PC-3 (cell line): ENCODE measurements at regions not wholly inside any gene's neighbourhood (a gene's known extent, or its start where the extent isn't known, plus 50 kb on each side); places are given as distances from the start of the nearest gene placed in this dataset.

Experiments
- ATAC-seq: fragments of 200-7000 bp; cut with Tn5 transposase; 2 replicates; pipeline ENCODE4 v1.9.1; 2020; ENCODE audit warnings: mild to moderate bottlenecking, moderate library complexity
- BruUV-seq: library from RNA; stranded (reverse); fragments of 400-500 nt; replicated peaks from 2 replicates; lab custom pipeline; 2021; lab: Mats Ljungman, UMichigan
- CTCF ChIA-PET: fragments of 300-600 bp; sonication (Branson Sonifier 250); formaldehyde crosslinking; loops from one replicate; lab custom pipeline; 2022; ENCODE audit warnings: antibody characterized with exemption; lab: Charles Lee
- POLR2A ChIA-PET: fragments of 300-600 bp; sonication (Branson Sonifier 250); formaldehyde crosslinking; loops from one replicate; lab custom pipeline; 2022; ENCODE audit warnings: antibody characterized with exemption; ENCODE audit not compliant: unreplicated experiment; lab: Charles Lee
- DNase-seq: peaks from one replicate; pipeline ENCODE4 v3.0.0-alpha.2; 2015
- H2AFZ ChIP-seq: fragments of 300-600 bp; sonication (generic); 2 replicates; pipeline ENCODE4 v1.6.0; 2016; ENCODE audit warnings: antibody characterized with exemption, low read length
- H3F3A ChIP-seq: fragments of 300-600 bp; sonication (generic); one replicate; pipeline ENCODE4 v1.6.0; 2017; ENCODE audit warnings: antibody characterized with exemption, low read length, control low read depth, mild to moderate bottlenecking; ENCODE audit not compliant: unreplicated experiment
- H3K27ac ChIP-seq: fragments of 300-600 bp; sonication (generic); 2 replicates; pipeline ENCODE4 v1.5.1; 2016; ENCODE audit warnings: mild to moderate bottlenecking, low read length
- H3K27me3 ChIP-seq: fragments of 300-600 bp; sonication (generic); 2 replicates; pipeline ENCODE4 v1.6.1; 2016; ENCODE audit warnings: low read length, mixed read lengths
- H3K36me3 ChIP-seq: fragments of 300-600 bp; sonication (generic); 2 replicates; pipeline ENCODE4 v1.6.1; 2016; ENCODE audit warnings: low read depth, mixed run types, low read length, mixed read lengths
- H3K4me1 ChIP-seq: fragments of 300-600 bp; sonication (generic); 2 replicates; pipeline ENCODE4 v1.5.1; 2016; ENCODE audit warnings: low read length; ENCODE audit not compliant: insufficient read depth
- H3K4me2 ChIP-seq: fragments of 300-600 bp; sonication (generic); 2 replicates; pipeline ENCODE4 v1.6.0; 2016; ENCODE audit warnings: low read length
- H3K4me3 ChIP-seq: fragments of 300-600 bp; sonication (generic); 2 replicates; pipeline ENCODE4 v1.5.1; 2016; ENCODE audit warnings: mild to moderate bottlenecking, low read length, mixed read lengths
- H3K79me2 ChIP-seq: fragments of 300-600 bp; sonication (generic); 2 replicates; pipeline ENCODE4 v1.6.1; 2017; ENCODE audit warnings: low read length, mixed read lengths
- H3K9ac ChIP-seq: fragments of 300-600 bp; sonication (generic); 2 replicates; pipeline ENCODE4 v1.6.0; 2016; ENCODE audit warnings: mild to moderate bottlenecking, low read length
- H3K9me2 ChIP-seq: fragments of 300-600 bp; sonication (generic); replicated peaks from 2 replicates; pipeline ENCODE4 v1.6.1; 2016; ENCODE audit warnings: mixed run types, low read length, mixed read lengths
- H3K9me3 ChIP-seq: fragments of 300-600 bp; sonication (generic); 2 replicates; pipeline ENCODE4 v1.6.1; 2016; ENCODE audit warnings: low read length, mixed read lengths
- H4K20me1 ChIP-seq: fragments of 300-600 bp; sonication (generic); 2 replicates; pipeline ENCODE4 v1.6.1; 2016; ENCODE audit warnings: low read length, mixed read lengths
- EZH2 ChIP-seq: fragments of 300-600 bp; sonication (generic); IDR thresholded peaks from one replicate; pipeline ENCODE4 v1.6.1; 2017; ENCODE audit warnings: antibody characterized with exemption, mild to moderate bottlenecking, low read length; ENCODE audit not compliant: unreplicated experiment
- EZH2phosphoT487 ChIP-seq: fragments of 300-600 bp; sonication (generic); IDR thresholded peaks from 2 replicates; pipeline ENCODE4 v1.6.1; 2018; ENCODE audit warnings: mild to moderate bottlenecking, antibody characterized with exemption, low read length, borderline replicate concordance
- intact Hi-C: fragments of 100-400 bp; cut with micrococcal nuclease; formaldehyde crosslinking; loops from 2 replicates; pipeline ENCODE4 v1.9.0; 2023
- TF ChIP-seq, protein P1 (sequence below): fragments of 300-600 bp; sonication (generic); conservative IDR thresholded peaks from 2 replicates; pipeline ENCODE4 v1.5.1; 2017; ENCODE audit warnings: antibody characterized with exemption, low read depth, mild to moderate bottlenecking, low read length

- TF ChIP-seq EZH2 = no peak
- TF ChIP-seq EZH2phosphoT487 = no peak
- TF ChIP-seq, protein P1, sequence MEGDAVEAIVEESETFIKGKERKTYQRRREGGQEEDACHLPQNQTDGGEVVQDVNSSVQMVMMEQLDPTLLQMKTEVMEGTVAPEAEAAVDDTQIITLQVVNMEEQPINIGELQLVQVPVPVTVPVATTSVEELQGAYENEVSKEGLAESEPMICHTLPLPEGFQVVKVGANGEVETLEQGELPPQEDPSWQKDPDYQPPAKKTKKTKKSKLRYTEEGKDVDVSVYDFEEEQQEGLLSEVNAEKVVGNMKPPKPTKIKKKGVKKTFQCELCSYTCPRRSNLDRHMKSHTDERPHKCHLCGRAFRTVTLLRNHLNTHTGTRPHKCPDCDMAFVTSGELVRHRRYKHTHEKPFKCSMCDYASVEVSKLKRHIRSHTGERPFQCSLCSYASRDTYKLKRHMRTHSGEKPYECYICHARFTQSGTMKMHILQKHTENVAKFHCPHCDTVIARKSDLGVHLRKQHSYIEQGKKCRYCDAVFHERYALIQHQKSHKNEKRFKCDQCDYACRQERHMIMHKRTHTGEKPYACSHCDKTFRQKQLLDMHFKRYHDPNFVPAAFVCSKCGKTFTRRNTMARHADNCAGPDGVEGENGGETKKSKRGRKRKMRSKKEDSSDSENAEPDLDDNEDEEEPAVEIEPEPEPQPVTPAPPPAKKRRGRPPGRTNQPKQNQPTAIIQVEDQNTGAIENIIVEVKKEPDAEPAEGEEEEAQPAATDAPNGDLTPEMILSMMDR = no peak
- ChIA-PET POLR2A (no interaction called here), CTCF (no interaction called here)
- H3K4me3 ChIP-seq = no peak overlapping the region
- H3K27me3 ChIP-seq = no peaks in the 10 kb centered on the region
- H3K4me1 ChIP-seq = no peaks in the 10 kb centered on the region
- no peak overlapping the region for H3K4me2 ChIP-seq
- H4K20me1 ChIP-seq = no peaks in the 10 kb centered on the region
- no TSS peak for BruUV-seq
- ATAC-seq = no peak
- H3K27ac ChIP-seq = no peak overlapping the region
- no peaks in the 10 kb centered on the region for H3F3A ChIP-seq
- H3K9me2 ChIP-seq = no peaks in the 10 kb centered on the region
- no peaks in the 10 kb centered on the region for H3K36me3 ChIP-seq
- H2AFZ ChIP-seq = no peak overlapping the region
- no peak for DNase-seq
- no peaks in the 10 kb centered on the region for H3K79me2 ChIP-seq
- intact Hi-C loops = no loop called here
- H3K9ac ChIP-seq = no peak overlapping the region
- H3K9me3 ChIP-seq = no peaks in the 10 kb centered on the region
Observed at GRCh38 chr15:69666441-69666882, 213.8 kb downstream of the RPLP1 start.

DNA sequence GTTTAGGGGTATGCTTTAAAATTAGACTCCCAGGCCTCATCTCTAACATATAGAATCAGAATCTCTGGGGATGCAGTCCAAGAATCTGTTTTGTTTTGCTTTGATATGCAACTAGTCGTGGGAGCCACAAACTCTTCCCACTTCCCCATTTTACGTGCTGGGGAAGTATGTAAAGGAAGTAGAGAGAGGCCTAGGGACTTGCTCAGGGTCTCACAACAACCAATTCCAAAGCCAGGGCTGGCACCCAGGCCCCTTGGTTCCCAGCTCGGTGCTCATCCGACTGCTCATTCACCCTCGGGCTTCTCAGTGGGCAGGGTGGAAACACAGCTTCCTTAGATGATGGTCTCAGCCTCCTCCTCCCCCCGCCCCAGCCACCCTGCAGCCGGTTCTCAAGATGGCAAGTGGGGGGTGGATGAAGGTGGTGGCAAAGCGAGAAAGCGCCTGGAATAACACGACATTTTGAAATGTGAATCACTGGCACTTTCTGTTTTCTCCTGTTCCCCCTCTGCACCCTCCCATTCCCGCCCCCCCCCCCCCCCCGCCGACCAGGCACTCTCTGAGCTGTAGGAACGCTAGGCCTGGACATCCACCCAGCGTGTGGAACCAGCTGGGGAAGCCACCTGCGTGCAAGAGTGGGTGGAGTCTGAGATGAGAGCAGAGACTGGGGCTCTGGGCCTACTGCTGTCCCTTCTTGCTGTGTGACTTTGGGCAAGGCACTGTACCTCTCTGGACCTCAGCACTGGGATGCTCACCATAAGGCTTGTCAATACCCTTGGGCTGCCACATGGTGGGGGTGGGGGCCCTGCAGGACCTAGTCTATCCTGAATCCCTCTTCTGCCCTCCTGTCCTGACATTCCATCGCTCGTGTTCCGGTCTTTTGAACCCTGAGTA is 214.5 kb downstream of the RPLP1 start:
- Histone ChIP-seq H3F3A (no peaks in the 10 kb centered on the region), H3K9me2 (no peaks in the 10 kb centered on the region), H3K9me3 (no peaks in the 10 kb centered on the region), H2AFZ (no peak overlapping the region), H3K4me1 (no peaks in the 10 kb centered on the region), H4K20me1 (no peaks in the 10 kb centered on the region), H3K4me2 (no peak overlapping the region), H3K9ac (no peak overlapping the region), H3K4me3 (no peak overlapping the region), H3K27ac (no peak overlapping the region), H3K36me3 (no peaks in the 10 kb centered on the region), H3K27me3 (no peaks in the 10 kb centered on the region), H3K79me2 (no peaks in the 10 kb centered on the region)
- POLR2A ChIA-PET = no interaction called here
- TF ChIP-seq EZH2 (no peak), EZH2phosphoT487 (no peak)
- TF ChIP-seq, protein P1 = no peak
- DNase-seq (no peak), ATAC-seq (no peak)
- CTCF ChIA-PET = no interaction called here
- intact Hi-C loops = no loop called here
- no TSS peak for BruUV-seq
